NCI-H2029 (cell line): ENCODE measurements at regions not wholly inside any gene's neighbourhood (a gene's known extent, or its start where the extent isn't known, plus 50 kb on each side); places are given as distances from the start of the nearest gene placed in this dataset.

Source experiments
- DNase-seq: peaks from one replicate; lab custom pipeline; 2025; lab: John Stamatoyannopoulos, UW

- no peak for DNase-seq
Measured at GRCh38 chr5:3542769-3543168, 52.9 kb upstream of the IRX1 start.

DNA sequence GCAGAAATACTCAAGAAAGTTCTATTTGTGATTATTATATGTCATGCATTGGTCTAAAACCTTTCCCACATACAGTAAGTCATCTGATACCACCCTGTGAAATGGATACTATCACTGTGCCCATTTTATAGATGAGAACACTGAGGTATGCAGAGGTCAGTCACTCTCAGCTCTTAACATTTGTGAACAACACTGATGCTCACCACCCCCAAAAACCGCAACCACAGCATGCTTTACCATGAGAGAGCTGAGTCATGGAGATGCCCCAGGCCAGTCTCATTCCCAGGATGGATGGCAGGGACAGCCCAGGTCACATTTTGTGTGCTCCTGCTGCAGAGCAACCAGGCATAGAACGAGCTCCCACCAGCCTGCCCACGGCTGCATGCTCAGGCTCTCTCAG lies 53.5 kb upstream of the IRX1 start:
- DNase-seq = no peak

- no peak for DNase-seq
Measured at GRCh38 chr5:3538886-3539285, 56.7 kb upstream of the IRX1 start.

- no peak for DNase-seq
Measured at GRCh38 chr5:3537942-3538341, 57.7 kb upstream of the IRX1 start.

GRCh38 chr5:3535414-3536211 lies 60.0 kb upstream of the IRX1 start:
- no peak for DNase-seq

DNA sequence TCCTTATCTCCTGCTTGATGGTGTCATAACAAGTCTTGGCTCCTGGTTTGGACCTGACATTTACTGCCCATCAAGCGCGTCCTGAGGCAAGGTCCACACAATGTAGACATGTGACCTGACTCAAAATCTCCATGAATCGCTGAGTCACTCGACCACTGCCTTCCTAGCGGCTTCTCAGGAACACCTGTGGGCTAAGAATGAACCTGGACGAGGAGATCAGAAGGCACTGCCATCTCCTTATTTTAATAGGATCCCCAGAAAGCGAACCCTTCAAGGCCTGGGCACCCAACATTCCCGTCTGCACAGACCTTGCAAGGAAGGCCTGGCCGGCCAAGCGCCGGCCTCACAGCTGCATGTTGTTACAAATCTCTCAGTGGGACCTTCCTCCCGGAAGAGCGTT lies 60.6 kb upstream of the IRX1 start:
- no peak for DNase-seq

DNA sequence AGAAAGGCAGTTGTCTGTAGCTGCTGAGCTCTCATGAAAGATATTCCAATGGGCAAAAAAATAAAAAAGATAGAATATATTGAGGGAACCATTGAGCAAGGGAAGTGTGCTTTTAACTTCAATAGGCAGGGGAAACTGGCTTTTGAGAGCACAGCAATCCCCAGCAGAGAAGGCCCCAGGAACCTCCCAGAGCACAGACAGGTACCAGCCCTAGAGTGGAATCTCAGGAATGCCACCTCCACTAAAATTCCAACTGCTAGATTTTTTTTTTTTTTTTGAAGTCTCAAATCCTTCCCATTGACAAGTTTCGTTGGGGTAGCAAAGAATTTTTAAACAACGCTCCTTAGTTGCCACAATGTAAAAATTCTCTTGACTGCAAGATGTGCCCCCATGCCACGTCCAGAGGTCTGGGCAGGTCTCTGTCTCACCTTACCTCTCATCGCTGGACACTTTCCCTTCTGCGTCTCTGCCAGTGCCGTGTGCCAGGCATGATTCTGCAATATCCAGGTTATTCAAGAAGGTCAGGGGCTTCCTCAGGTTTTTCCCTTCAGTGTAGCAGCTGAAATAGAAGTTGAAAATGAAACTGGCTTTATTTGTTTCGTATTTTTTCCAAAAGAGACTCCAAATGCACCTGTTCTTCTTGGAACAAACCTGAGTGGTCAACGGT lies 64.2 kb upstream of the IRX1 start:
- no peak for DNase-seq

DNA sequence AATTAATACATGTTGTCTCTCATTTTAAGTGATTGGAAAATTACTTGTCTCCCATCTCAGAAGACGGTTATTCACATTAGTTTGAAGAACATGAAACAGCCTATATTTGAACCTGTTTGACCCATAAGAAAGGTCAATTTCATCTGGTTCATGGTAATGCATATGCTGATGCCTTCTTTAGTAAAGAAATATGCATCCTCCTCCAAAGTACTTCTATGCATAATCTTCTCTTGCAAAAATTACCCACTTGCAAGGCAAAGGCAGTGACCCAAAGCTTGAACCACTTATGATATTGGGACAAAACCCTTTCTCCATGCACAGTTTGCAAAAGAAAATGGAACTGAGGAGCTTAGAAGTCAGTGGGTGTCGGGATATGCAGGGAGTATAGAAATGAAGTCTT lies 65.4 kb upstream of the IRX1 start:
- DNase-seq = no peak

DNA sequence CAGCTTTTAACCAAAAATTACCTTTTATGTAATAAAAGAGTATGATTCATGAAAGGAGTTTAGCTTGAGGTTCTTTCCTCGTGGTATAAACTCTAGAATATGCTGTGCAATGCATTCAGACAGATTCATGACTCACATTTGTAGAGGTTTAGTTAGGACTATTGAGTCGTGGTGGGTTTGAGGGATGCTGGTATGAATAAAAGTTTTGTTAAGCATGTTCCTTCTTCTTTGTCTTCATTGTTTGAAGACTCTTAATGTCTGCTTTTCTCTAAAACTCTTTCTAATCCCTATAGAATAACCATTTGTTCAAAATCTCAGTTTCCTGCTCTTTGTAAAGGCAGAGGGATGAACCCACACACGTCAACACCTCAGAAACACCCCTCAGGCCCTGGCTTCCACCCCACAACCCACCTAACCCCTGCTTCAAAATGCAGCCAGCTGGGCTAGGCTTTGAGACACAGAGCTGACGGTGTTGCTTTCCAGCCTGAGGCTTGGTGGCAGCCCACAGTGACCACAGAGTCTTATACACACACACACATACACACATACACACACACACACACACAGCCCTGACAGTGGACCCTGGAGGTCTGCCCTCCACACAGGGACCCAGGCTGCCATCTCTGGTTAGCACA lies 69.0 kb upstream of the IRX1 start:
- no peak for DNase-seq

DNA sequence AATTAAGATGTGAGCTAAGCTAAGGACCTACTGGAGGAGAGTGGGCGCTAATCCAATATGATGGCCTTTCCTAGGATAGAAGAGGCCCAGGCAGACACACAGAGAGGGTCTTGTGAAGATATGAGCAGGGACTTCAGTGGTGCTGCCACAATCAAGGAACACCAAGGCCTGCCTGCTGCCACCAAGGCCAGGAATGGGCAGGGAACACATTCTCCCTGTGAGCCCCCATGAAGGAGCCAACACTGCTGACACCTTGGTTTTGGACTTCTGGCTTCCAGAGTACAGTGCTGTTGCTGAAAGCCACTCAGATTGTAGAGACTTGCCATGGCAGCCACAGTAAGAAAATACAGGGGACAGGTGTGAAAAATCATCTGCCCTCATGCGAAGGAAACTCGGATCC lies 73.1 kb upstream of the IRX1 start:
- no peak for DNase-seq

DNA sequence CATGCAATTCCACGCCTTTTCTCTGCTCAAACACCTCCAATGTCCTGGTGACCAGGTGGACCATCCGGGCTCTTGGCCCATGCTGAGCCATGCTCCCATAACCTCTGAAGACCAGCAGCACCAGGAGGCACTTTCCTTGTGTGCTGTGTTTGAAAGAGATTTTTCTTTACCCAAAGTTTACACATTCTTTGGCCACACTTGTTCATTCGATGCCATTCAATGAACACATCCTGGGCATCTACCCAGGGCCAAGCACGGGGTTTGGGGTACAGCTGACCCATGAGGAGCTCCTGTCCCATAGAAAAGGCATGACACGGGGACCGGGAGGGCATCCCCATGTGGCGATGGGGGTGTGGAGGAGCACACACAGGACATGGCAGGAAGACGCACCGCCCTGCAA lies 77.1 kb upstream of the IRX1 start:
- no peak for DNase-seq

DNA sequence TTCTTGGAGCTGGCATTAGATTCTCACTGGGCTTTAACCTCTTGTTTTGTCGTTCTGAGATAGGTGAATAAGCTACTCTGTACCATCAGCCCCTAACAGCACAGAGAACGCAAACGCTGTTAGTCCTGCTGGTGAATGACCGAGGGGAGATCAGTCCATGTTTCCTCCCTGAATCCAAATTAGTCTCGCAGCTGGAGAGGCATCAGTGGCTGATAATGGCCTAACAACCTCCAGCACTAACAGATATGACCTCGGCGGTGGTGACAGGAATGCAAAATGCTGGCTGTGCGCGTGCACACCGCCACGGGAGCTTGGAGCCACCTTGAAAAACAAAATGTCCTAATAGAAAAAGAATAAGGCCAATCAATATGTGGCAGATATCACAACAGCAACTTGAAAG lies 77.6 kb upstream of the IRX1 start:
- no peak for DNase-seq

DNA sequence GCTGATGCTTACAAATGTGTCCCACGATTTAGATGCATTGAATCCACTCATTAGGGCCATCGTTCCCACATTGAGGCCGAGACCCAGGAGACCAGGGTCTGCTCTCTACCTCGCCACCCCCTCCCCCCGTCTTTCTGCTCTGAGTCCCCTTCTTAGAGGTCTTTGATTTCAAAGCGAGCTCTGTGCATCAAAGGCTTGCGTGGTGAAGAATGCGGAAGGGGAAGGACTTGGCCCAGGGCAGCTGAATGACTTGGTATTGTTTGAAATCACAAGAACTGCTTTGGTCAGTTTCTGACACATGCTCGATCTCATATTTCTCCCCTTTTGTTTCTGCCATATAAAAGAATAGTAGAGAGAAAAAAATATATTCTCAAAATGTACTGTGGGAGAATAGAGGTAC lies 78.3 kb upstream of the IRX1 start:
- no peak for DNase-seq

DNA sequence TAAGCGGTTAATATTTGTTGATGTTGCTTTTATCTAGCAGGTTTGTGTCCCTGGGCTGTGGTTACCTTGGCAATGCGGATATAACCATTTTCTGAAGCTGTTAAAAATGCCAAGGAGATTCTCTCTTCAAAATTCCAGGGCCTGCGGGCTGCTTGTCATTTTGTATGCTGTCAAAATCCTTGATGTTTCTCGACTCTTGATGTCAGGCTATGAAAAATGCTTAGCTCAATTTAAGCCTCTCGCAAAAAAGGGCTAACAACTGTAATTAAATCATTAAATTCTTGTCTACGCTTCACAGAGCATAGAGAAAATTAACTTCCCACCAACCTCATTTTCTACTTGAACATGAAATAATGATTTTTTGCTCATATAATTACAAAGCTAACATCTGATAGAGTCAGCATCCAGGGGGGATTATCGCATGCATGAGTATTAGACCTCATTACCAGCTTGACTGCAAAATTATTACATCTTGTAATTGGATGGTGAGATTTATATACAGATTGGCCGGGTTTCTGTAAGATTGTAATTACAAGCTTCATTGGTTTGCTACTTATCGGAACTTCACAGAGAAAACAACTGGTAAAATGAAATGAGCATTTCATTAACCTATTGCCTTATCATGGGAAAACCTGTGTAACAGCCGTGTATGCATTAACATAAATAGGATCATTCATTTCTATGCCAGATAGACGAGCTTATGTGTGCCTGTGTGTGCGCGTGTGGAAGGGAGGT lies 83.1 kb upstream of the IRX1 start:
- no peak for DNase-seq

DNA sequence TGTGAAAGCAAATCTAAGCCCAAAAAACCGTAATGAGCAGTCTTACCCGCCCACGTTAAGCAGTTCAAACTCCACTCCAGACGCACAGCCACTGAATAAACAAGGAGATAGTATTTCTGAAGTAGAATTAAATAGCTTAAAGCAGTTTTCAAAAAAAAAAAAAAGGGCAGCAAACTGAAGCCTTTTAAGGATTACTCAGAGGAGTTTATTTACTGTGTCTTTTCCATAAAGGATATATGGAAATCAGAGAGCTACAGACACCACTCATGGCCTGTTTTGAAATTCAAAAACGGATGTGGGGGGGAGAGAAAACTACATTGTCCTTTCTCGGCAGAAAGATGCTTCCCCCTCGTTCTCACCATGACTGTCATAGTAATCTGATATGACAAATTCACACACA lies 83.7 kb upstream of the IRX1 start:
- DNase-seq = no peak

- no peak for DNase-seq
Measured at GRCh38 chr5:3511519-3511918, 84.1 kb upstream of the IRX1 start.

GRCh38 chr5:3510642-3511417 lies 84.8 kb upstream of the IRX1 start:
- DNase-seq = no peak

- no peak for DNase-seq
Measured at GRCh38 chr5:3509290-3509689, 86.3 kb upstream of the IRX1 start.

DNA sequence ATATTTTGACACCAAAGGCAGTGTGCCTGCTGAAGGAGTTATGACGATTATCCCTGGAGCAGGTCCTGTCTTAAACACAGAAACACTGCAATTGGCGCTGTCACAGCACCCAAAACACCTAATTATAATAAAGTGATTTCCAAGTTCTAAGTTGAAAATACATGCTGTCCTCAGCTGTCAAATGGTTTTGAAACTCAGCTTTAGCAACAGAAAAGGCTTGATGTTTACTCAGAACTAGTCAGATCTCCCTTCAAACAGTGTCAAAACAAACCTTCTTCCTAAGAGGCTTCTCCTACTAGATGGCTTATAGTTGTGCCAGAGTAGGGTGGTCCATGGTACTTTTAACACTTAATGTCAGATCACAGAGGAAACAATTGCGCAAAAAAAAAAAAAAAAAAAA lies 87.2 kb upstream of the IRX1 start:
- no peak for DNase-seq

DNA sequence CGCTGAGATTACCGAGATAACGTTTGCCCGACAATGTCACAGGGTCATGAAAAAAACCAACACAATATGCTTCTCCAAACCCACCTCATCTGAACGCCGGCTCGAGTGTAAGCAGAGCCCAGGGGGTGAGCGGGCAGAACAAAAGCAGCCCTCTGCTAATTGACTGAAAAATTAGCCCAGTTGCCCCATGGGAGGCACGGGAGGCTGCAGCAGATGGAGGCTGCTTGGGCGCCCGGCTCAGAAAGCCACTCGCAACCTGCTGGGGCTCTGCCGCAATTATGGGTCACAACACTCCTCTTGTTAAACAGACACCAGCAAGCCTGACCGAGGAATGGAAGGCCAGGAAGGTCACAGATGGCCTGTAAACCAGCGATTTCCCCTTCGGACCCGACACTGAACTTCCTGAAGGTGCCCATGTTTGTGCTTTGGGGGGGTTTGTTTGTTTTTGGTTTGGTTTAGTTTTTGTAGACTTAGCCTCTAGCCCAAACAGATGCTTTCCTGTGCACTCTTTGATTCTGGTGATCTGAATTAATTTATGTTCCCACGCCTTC lies 104.6 kb upstream of the IRX1 start:
- no peak for DNase-seq

DNA sequence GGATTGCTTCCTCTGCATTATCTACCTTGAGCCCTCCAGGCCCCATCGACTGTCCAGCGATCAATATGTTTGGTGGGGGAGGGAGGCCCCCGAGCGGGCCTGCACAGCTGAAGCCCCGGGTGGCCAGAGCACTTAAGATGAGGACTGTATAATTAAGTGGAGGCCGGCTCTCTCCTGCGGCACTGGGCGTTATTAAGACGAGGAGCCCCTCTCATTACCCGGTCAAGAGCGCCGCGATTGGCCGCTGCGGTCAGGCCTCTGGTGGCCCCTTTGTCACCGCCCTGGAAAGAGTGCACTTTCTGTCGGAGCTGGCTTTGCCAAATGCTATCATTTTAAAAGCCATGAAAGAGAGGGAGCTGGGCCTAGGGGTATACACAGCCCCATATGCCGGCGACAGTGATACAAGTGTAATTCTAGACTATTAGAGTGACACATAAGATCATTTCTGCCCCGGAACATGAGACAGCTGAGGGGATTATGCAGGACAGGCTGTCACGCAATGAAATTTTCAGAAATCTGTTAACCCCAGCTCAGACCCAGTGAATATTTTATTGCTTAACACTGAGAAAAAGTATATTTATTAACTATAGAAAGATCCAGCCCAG lies 106.3 kb upstream of the IRX1 start:
- no peak for DNase-seq
